ENCODE measurements at regions not wholly inside any gene's neighbourhood (a gene's known extent, or its start where the extent isn't known, plus 50 kb on each side); places are given as distances from the start of the nearest gene placed in this dataset.

DNA sequence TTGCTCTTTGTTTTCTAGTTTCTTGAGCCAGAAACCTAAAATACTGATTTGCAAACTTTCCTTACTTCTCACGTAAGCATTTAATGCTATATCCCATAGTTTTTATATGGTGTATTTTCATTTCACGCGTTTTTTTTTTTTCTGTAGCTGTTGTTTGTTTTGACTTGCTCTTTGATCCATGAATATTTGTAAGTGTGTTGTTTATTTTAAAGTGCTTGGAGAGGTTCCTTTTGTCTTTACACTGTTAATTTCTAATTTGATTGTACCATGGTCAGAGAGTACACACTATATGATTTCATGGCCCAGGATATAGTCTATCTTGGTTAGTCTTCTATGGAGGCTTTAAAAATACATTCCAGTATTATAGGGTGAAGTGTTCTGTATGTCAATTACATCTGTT lies 84.8 kb upstream of the RNF217 start:
- DNase-seq (ENCODE audit: low spot score) (no peak), ATAC-seq (no peak)
- H3K36me3 Mint-ChIP-seq = no peaks in the 10 kb centered on the region
- H3K9me3 Mint-ChIP-seq = no peaks in the 10 kb centered on the region
- no peak overlapping the region for H3K27ac Mint-ChIP-seq
- H3K4me1 Mint-ChIP-seq (ENCODE audit: low read depth in 2 of 2) = peaks cover 2 to 4% of the 10 kb centered on the region in 2 donors
- peaks cover 14 to 19% of the 10 kb centered on the region in 2 donors for H3K27me3 Mint-ChIP-seq
- no peak overlapping the region for H3K4me3 Mint-ChIP-seq

DNA sequence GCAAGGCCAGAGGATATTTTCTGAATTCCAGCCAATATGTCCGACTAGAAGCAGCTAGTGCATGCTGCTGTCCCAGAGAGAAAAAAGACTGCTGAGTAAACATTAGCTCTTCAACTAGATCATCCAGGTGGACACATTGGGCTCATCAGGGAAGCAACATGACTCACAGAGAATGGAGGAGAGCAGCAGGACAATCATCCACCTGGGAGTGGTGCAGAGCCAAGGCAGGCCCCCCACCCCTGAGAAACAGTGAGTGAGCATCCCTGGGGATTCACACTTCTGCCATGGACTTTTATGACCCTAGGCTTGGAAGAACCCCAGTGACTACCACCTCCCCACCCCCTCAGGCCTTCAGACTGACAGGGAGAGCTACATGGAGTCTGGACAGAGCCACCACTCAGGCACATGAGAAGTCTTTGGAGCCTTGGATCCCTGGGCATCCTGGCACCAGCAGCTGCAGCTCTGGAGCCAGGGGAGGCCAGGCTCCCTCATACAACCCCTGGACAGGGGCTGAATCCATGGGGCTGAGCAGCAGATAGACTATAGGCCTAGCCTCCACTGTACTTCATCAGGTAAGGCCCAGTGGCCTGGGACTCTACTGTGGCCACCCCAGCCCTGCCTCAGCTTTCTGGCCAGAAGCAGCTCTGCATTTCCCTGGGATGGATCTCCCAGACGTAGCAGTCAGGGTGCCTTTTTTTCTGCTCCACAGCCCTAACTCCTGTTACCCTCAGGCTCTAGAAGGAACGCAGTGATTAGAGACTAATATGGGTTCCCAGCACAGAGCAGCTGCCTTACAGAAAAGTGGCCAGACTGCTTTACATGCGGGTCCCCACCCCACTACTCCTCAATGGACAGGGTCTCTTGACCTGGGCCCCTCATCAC lies 82.9 kb upstream of the RNF217 start:
- H3K4me1 Mint-ChIP-seq (ENCODE audit: low read depth in 2 of 2) = peaks cover 4 to 7% of the 10 kb centered on the region in 2 donors
- H3K27ac Mint-ChIP-seq = no peak overlapping the region
- H3K4me3 Mint-ChIP-seq = no peak overlapping the region
- no peak for DNase-seq (ENCODE audit: low spot score)
- H3K9me3 Mint-ChIP-seq = no peaks in the 10 kb centered on the region
- peaks cover 19% of the 10 kb centered on the region in 2 donors for H3K27me3 Mint-ChIP-seq
- H3K36me3 Mint-ChIP-seq = no peaks in the 10 kb centered on the region
- peak in 1 of 2 donors; percentile 36 for ATAC-seq

DNA sequence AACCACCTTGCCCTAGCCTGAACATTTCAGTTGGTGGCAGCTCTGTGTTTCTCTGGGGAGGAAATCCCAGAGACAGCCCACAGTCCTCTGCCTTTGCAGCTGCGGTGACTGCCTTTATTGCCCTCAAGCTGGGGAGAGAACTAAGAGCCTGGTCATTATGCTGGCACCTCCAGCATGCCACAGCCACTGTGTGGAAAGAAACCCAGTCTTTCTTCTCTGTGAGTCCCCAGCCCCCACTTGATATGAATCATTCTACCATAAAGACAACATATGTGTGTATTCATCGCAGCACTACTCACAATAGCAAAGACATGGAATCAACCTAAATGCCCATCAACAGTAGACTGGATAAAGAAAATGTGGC lies 82.3 kb upstream of the RNF217 start:
- DNase-seq (ENCODE audit: low spot score) (no peak), ATAC-seq (no peak)
- Mint-ChIP-seq H3K4me1 (ENCODE audit: low read depth in 2 of 2) (peaks cover 4 to 7% of the 10 kb centered on the region in 2 donors), H3K36me3 (no peaks in the 10 kb centered on the region), H3K4me3 (no peak overlapping the region), H3K9me3 (no peaks in the 10 kb centered on the region), H3K27me3 (peaks cover 19% of the 10 kb centered on the region in 2 donors), H3K27ac (no peak overlapping the region)

DNA sequence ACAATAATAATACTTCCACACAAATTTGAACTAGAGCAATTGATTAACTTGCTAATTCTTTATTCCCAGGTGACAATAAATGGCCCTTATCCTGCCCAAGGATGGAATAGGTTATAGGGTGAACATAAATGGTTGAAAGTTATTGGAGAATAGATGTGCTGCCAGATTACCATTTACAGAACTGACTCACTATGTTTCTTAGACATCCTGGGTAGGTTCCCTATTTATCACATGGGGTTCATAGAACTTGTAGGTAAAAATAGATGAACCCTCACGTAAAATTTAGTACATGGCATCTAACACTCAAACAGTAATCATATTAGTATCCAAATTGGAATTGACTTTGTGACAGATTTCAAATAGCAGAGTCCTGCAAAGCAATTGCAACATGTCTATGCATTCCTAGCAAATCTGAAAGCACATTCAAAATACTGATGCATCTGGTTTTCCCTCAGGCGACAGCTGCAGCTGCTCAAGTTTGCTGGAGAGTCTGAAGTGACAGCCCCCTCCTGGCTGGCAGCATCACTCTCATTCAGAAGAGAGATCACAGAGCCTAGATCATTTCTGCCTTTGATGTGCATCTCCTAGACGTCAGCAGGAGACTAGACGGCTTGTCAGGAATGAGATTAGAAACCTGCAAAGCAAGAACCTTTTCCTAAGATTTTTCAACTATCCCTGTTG lies 80.2 kb upstream of the RNF217 start:
- H3K27me3 Mint-ChIP-seq = peaks cover 19% of the 10 kb centered on the region in 2 donors
- ATAC-seq (no peak), DNase-seq (ENCODE audit: low spot score) (no peak)
- H3K27ac Mint-ChIP-seq = no peak overlapping the region
- peaks cover 4 to 7% of the 10 kb centered on the region in 2 donors for H3K4me1 Mint-ChIP-seq (ENCODE audit: low read depth in 2 of 2)
- no peak overlapping the region for H3K4me3 Mint-ChIP-seq
- no peaks in the 10 kb centered on the region for H3K36me3 Mint-ChIP-seq
- H3K9me3 Mint-ChIP-seq = no peaks in the 10 kb centered on the region

DNA sequence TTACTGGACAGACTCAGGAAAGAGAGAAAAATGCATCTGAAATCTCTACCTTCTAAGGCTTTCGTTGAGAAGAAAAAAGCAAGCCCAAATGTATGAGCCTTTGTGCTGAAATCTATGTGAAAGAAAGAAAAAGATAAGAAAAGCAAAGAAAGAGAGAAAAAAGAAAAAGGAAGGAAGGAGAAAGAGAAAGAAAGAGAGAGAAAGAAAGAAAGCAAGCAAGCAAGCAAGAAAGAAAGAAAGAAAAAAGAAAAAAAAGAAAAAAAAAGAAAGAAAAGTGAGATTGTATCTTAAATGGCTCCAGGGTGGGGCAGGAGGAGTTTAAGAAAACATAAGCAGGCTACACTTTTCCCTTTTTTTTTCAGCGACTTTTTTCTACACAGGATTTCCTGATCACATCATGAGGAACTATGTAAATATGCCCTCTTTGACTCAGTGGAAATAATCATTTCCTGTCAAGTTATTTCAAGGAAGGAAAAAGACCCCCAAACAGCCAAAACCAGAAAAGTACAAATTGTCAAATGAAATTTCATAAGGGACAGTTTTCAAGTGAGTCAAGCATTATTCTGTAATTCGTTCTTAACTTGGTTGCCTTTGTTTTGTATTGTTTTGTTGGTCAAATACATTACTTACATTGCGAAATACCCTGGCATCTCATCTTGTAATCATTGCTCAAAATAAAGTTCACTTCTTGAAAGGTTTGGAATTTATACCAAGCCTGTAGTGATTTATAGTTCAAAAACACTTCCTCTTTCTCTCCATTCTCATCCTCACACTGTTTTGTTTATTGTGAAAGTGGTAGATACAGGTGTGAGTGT lies 79.5 kb upstream of the RNF217 start:
- Mint-ChIP-seq H3K9me3 (no peaks in the 10 kb centered on the region), H3K27ac (no peak overlapping the region), H3K4me1 (ENCODE audit: low read depth in 2 of 2) (peaks cover 4 to 7% of the 10 kb centered on the region in 2 donors), H3K4me3 (no peak overlapping the region), H3K36me3 (no peaks in the 10 kb centered on the region), H3K27me3 (peaks cover 13 to 14% of the 10 kb centered on the region in 2 donors)
- ATAC-seq (no peak), DNase-seq (ENCODE audit: low spot score) (no peak)

DNA sequence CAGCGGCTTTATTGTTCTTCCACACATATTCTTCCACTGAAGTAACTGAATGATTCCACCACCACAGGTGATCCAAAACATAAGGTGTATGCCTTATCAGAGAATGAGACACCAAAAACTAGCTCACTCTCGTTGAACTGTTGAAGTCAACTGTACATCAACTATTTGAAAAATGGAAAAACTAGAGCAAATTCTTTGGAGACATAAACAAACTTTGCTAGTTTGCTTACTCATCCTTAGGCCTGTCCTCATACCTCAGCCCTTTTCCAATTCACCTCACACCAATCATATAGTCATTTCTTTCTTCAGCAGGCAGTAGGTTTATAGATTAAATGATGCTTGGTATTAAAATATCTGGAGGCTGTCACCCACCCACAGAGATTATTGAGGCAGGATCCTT lies 77.1 kb upstream of the RNF217 start:
- no peaks in the 10 kb centered on the region for H3K36me3 Mint-ChIP-seq
- H3K27ac Mint-ChIP-seq = no peak overlapping the region
- DNase-seq (ENCODE audit: low spot score) (no peak), ATAC-seq (no peak)
- H3K4me1 Mint-ChIP-seq (ENCODE audit: low read depth in 2 of 2) = peaks cover 14 to 16% of the 10 kb centered on the region in 2 donors
- H3K9me3 Mint-ChIP-seq = no peaks in the 10 kb centered on the region
- peaks cover 3 to 10% of the 10 kb centered on the region in 2 donors for H3K27me3 Mint-ChIP-seq
- no peak overlapping the region for H3K4me3 Mint-ChIP-seq

DNA sequence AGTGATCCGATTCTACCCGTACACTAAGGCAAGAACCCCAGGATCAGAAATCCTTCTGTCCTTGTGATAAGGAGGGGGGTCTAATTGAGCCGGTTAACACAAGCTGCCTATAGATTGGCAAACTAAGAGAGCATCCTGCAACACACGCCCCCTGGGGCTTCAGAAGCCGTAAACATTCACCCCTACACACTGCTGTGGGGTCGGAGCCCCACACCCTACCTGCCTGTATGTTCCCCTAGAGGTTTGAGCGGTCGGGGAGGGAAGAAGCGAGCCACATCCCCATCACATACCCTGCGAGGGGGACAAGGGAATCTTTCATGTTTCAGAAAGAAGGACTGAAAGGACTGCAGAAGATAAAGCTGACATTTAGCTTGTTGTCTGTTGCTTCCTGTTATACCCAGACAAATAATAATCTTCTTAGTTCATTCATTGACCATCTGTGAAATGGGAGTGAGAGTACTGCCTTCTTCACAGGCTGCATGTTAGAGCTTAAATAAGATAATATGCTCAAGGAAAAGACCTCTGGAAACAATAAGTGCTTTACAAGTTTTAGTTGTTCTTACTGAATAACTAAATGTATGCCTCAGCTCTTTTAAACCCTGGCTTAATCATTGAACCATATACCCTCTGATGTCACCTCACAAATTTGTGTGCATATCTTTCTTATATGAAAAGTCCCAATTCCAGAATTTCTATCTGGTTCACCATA lies 74.2 kb upstream of the RNF217 start:
- DNase-seq (ENCODE audit: low spot score) (no peak), ATAC-seq (peak in 1 of 2 donors; percentile 20)
- H3K27ac Mint-ChIP-seq = no peak overlapping the region
- H3K4me1 Mint-ChIP-seq (ENCODE audit: low read depth in 2 of 2) = peaks cover 9 to 11% of the 10 kb centered on the region in 2 donors
- H3K27me3 Mint-ChIP-seq = peaks cover 0 to 8% of the 10 kb centered on the region in 2 donors
- H3K36me3 Mint-ChIP-seq = no peaks in the 10 kb centered on the region
- H3K4me3 Mint-ChIP-seq = no peak overlapping the region
- no peaks in the 10 kb centered on the region for H3K9me3 Mint-ChIP-seq

DNA sequence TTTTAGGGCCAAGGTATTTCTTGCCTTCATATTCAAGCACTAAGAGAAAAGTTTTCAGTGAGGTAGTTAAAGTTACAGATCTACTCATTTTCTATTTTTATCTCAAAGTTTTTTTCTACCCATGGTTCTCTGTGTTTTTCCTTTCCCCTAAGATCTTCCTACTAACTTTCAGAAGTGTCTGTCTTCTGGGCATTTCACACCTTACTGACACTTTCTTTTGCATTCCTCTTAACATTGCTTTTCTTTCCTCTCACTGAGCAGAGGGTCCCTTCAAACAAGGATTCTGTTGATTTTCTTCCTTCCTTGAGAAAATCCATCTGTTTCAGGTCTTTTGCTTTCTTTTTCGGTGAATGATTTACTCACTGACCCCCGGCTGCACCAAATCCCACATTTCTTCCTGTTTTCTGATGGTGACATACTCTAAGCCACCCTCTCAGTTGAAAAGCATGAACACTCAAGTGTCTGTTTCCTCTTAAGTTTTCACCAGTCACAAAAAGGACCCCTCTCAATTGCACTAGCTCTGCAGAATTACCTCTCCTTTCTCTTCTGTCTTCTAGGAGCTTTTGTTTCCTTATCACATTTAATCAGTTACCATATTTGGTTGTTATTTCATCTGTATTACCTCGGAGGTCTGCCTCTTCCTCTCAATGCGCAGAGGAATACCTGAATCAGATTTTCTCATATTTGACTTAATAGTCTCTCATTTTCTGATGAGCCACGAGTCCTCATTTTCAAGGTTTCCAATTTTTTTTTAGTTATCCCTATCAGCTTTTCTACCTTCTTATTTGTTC lies 73.5 kb upstream of the RNF217 start:
- Mint-ChIP-seq H3K4me3 (peak overlapping the region; percentile 21), H3K9me3 (no peaks in the 10 kb centered on the region), H3K36me3 (no peaks in the 10 kb centered on the region), H3K27me3 (peaks cover 0 to 4% of the 10 kb centered on the region in 2 donors), H3K4me1 (ENCODE audit: low read depth in 2 of 2) (peaks cover 9 to 11% of the 10 kb centered on the region in 2 donors), H3K27ac (no peak overlapping the region)
- DNase-seq (ENCODE audit: low spot score) = no peak
- no peak for ATAC-seq

DNA sequence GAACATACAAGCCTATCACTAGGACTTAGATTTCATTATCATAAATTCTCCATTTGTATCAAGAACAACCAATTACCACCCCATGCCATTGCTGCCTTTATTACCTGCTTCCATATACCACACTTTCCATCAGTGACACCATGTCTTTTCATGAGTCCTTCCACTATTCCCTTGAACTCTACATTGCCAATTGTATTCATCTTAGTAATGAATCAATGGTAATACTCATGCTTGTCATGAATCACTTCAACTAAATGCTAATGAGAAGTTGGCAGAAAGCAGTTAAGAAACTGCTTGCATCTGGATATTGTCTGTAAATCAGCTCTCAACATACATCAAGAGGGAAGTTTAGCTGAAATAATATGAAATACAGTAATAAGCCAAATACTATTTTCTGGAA lies 61.2 kb upstream of the RNF217 start:
- Mint-ChIP-seq H3K36me3 (no peaks in the 10 kb centered on the region), H3K27me3 (peaks cover 3 to 5% of the 10 kb centered on the region in 2 donors), H3K4me1 (ENCODE audit: low read depth in 2 of 2) (no peaks in the 10 kb centered on the region), H3K27ac (no peak overlapping the region), H3K9me3 (no peaks in the 10 kb centered on the region), H3K4me3 (no peak overlapping the region)
- ATAC-seq (no peak), DNase-seq (ENCODE audit: low spot score) (no peak)

DNA sequence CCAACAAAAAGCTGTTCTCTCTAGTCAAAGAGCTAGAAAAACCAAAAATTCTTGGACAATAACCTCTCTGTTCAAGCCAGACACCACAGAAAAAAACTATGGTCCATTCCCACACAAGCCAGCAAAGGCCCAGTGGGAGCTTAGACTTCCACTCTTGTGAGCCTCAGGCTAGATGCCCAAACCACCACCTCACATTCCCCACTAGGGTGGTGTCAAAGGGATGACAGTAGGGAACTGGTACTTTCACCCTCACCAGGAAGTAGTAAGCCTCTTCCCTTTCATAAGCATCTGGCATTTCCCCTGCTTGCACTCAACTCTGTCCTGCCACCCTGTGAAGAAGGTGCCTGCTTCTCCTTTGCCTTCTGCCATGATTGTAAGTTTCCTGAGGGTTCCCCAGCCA lies 58.4 kb upstream of the RNF217 start:
- ATAC-seq (no peak), DNase-seq (ENCODE audit: low spot score) (no peak)
- peaks cover 3 to 5% of the 10 kb centered on the region in 2 donors for H3K27me3 Mint-ChIP-seq
- H3K4me1 Mint-ChIP-seq (ENCODE audit: low read depth in 2 of 2) = no peaks in the 10 kb centered on the region
- H3K4me3 Mint-ChIP-seq = no peak overlapping the region
- H3K36me3 Mint-ChIP-seq = no peaks in the 10 kb centered on the region
- no peak overlapping the region for H3K27ac Mint-ChIP-seq
- H3K9me3 Mint-ChIP-seq = no peaks in the 10 kb centered on the region

DNA sequence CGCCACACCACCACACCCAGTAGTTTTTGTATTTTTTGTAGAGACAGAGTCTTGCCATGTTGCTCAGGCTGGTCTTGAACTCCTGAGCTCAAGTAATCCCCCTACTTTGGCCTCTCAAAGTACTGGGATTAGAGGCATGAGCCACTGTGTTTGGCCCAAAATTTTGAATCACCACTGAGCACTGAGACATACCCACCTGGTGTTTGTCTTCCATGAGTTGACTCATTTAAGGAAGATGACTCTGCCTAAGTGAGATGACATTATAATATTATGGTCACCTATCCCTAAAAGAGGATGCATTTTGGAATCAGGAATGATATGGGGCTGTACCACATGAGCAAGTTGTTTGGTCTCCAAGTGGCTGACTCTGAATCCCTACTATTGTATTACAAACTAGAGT lies 54.6 kb upstream of the RNF217 start:
- no peaks in the 10 kb centered on the region for H3K36me3 Mint-ChIP-seq
- H3K4me3 Mint-ChIP-seq = no peak overlapping the region
- no peaks in the 10 kb centered on the region for H3K9me3 Mint-ChIP-seq
- ATAC-seq (no peak), DNase-seq (ENCODE audit: low spot score) (no peak)
- no peaks in the 10 kb centered on the region for H3K4me1 Mint-ChIP-seq (ENCODE audit: low read depth in 2 of 2)
- no peak overlapping the region for H3K27ac Mint-ChIP-seq
- H3K27me3 Mint-ChIP-seq = peaks cover 3 to 5% of the 10 kb centered on the region in 2 donors

Measured in natural killer cell treated with Interleukin-12 subunit alpha and Interleukin-12 subunit beta and Interleukin-15 and Interleukin-18, amount 100 ng/mL, for 72 hours (primary cell).